PFSK-1 (cell line): ENCODE measurements at regions not wholly inside any gene's neighbourhood (a gene's known extent, or its start where the extent isn't known, plus 50 kb on each side); places are given as distances from the start of the nearest gene placed in this dataset.

Experiments
- FOXP2 ChIP-seq: optimal IDR thresholded peaks from 2 replicates; pipeline ENCODE3; 2011; ENCODE audit warnings: borderline replicate concordance, control low read depth, inconsistent platforms; ENCODE audit not compliant: insufficient read depth; ENCODE audit errors: extremely low read length, extremely low read depth
- POLR2AphosphoS5 ChIP-seq: IDR thresholded peaks from 2 replicates; pipeline ENCODE4 v1.6.1; 2012; ENCODE audit warnings: low read depth, mild to moderate bottlenecking, control low read depth, low read length, moderate library complexity
- REST ChIP-seq, 2 experiments: IDR thresholded peaks; 2 replicates each; pipeline versions ENCODE4 v1.6.1 to v1.8.0; 2011 to 2012; ENCODE audit warnings: low read depth in 2 of 2, low read length in 2 of 2, control low read depth in 1 of 2, inconsistent platforms in 1 of 2, mild to moderate bottlenecking in 1 of 2, moderate library complexity in 1 of 2; ENCODE audit not compliant: insufficient read depth in 1 of 2
- SIN3A ChIP-seq: IDR thresholded peaks from 2 replicates; pipeline ENCODE4 v1.6.1; 2012; ENCODE audit warnings: mild to moderate bottlenecking, low read length, moderate library complexity, borderline replicate concordance; ENCODE audit not compliant: insufficient read depth
- TAF1 ChIP-seq: IDR thresholded peaks from 2 replicates; pipeline ENCODE4 v1.6.1; 2012; ENCODE audit warnings: low read length, control low read depth, borderline replicate concordance; ENCODE audit not compliant: insufficient read depth

- TF ChIP-seq REST (IDR thresholded peaks at IDR 0.05; ENCODE audit: insufficient read depth in 1 of 2, low read depth in 2 of 2, low read length in 2 of 2) = no peak
- TF ChIP-seq TAF1 = no peak
- TF ChIP-seq FOXP2 = no peak
- no peak for TF ChIP-seq POLR2AphosphoS5
- TF ChIP-seq SIN3A = no peak
Observed at GRCh38 chr5:126723643-126724042, 53.3 kb upstream of the LMNB1 start.
